ENCODE measurements at regions not wholly inside any gene's neighbourhood (a gene's known extent, or its start where the extent isn't known, plus 50 kb on each side); places are given as distances from the start of the nearest gene placed in this dataset.

DNA sequence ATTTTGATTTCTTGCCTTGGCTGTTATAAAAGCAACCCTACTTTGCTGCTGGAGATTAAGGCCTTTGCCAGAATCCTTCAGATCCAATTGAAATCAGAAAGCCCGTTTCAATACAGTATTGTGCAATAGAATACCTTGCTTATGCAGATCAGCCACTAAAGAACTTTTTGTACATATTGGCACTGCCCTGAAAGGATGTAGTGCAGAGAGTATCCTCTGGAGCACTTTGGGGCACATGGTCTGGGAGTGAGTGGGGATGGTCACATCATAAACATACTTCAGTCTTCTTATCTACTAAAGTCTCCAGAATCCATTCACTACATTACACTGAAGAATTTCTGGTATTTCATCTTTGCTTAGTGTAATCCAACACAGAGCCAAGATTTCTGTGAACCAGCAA is 189.0 kb downstream of the CENPF start:
- no peak for DNase-seq
- TF ChIP-seq, protein P1, sequence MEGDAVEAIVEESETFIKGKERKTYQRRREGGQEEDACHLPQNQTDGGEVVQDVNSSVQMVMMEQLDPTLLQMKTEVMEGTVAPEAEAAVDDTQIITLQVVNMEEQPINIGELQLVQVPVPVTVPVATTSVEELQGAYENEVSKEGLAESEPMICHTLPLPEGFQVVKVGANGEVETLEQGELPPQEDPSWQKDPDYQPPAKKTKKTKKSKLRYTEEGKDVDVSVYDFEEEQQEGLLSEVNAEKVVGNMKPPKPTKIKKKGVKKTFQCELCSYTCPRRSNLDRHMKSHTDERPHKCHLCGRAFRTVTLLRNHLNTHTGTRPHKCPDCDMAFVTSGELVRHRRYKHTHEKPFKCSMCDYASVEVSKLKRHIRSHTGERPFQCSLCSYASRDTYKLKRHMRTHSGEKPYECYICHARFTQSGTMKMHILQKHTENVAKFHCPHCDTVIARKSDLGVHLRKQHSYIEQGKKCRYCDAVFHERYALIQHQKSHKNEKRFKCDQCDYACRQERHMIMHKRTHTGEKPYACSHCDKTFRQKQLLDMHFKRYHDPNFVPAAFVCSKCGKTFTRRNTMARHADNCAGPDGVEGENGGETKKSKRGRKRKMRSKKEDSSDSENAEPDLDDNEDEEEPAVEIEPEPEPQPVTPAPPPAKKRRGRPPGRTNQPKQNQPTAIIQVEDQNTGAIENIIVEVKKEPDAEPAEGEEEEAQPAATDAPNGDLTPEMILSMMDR (IDR thresholded peaks at IDR 0.05) = no peak

DNA sequence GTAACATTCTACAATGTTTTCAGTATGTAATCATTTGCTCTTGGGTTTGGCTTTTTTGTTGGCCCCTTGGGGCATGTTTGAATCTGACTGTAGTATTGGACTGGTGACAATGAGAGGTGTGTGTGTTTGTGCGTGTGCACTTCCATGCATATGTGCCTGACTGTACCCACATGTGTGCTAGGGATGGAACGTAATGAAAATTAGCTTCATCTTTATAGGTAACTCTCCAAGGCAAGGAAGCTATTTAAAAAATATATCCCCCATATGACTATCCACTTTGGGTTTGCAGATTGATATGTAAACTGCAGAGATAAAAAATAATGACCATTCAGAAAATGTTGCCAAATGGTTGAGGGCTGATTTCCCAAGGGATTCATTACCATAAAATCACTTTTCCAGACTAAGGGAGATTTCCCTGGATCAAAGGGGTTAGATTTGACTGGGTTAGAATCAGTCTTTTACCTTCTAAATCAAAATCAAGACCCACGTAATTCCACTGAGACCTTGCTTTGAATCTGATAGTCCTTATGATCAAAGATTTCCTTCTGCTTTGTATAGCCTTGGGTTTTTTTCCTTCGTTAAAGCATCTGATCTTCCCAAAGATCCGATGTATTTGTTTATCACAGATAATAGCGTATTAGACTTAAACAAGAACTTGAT is 189.7 kb downstream of the CENPF start:
- Histone ChIP-seq H3K36me3 (no peaks in the 10 kb centered on the region), H3K4me3 (no peak overlapping the region), H3K27me3 (no peaks in the 10 kb centered on the region), H3K9me3 (no peaks in the 10 kb centered on the region), H3K4me1 (no peaks in the 10 kb centered on the region), H3K27ac (no peak overlapping the region)
- TF ChIP-seq, protein P1 (IDR thresholded peaks at IDR 0.05) = no peak
- DNase-seq (no peak), ATAC-seq (no peak)
- intact Hi-C loops (cut with DNase I) = no loop called here

More for the DNA sequence above, 189.0 kb downstream of the CENPF start:
- no peak overlapping the region for H3K4me3 ChIP-seq
- H3K27ac ChIP-seq = no peak overlapping the region
- H3K27me3 ChIP-seq = no peaks in the 10 kb centered on the region
- no peaks in the 10 kb centered on the region for H3K36me3 ChIP-seq
- intact Hi-C loops (cut with DNase I) = no loop called here
- H3K4me1 ChIP-seq = no peaks in the 10 kb centered on the region
- H3K9me3 ChIP-seq = no peaks in the 10 kb centered on the region
- peak; percentile 53 for ATAC-seq

DNA sequence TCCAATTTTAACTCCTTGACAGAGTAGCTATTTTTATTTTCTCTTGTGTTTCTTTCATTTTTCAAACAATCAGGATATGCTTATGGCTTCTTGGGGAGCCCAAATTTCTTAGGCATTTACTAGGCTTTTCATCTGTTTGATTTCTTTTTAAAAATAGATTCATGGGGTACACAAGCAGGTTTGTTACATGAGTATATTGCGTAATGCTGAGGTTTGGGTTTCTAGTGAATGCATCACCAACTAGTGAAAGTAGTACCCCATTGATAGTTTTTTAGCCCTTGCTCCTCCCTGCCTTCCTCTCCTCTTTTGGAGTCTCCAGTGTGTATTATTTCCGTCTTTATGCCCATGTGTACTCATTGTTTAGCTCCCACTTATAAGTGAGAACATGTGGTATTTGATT is 190.7 kb downstream of the CENPF start:
- no peak overlapping the region for H3K27ac ChIP-seq
- H3K27me3 ChIP-seq = no peaks in the 10 kb centered on the region
- no peaks in the 10 kb centered on the region for H3K9me3 ChIP-seq
- no peaks in the 10 kb centered on the region for H3K36me3 ChIP-seq
- intact Hi-C loops (cut with DNase I) = no loop called here
- no peak overlapping the region for H3K4me3 ChIP-seq
- TF ChIP-seq, protein P1 (IDR thresholded peaks at IDR 0.05) = no peak
- no peaks in the 10 kb centered on the region for H3K4me1 ChIP-seq
- ATAC-seq = no peak
- DNase-seq = no peak

DNA sequence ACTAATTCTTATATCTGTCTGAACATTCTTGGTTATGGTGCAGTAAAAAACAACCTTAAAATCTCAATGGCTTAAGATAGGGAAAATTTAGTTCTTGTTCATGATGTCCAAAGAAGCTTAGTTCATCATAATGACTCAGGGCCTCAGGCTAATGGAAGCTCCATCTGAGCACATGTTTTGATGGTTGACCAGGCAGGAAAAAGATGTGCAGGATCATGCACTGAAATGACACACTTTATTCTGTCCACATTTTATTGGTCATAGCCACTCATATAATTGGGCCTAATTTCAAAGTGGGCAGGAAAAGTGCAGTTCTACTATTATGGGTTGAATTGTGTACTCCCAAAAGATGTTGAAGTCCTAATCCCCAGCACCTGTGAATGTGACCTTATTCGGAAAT is 198.2 kb downstream of the CENPF start:
- H3K36me3 ChIP-seq = no peaks in the 10 kb centered on the region

DNA sequence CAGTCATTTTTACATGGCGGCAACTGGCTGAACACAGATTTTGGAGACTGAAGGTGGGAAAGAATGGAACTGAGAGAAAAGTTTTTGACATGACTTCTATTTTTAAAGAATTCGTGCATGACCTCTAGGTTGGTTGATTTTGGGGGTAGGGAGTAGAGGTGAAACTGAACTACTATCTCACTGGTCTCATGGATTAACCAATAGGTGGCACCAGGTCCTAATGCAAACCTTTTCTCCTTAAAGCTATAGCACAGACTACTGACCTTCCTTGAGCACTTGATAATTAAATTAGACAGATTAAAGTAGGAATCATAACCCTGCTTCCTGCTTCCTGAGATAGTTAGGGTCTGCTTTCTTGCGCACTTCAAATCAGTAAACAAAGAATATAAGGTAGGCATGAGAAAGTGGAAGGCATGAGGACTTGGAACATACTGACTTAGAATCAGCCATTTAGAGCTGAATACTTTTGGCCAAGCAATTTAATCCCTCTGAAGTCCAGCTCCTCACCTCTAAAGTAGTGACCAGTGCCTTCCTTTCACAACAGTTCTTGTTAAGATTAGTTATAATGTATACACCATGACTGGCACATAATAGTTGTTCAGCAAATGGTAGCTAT is 206.0 kb downstream of the CENPF start:
- DNase-seq = no peak
- Histone ChIP-seq H3K9me3 (no peaks in the 10 kb centered on the region), H3K4me3 (no peak overlapping the region), H3K4me1 (no peaks in the 10 kb centered on the region), H3K27ac (no peak overlapping the region), H3K36me3 (no peaks in the 10 kb centered on the region), H3K27me3 (no peaks in the 10 kb centered on the region)
- no peak for ATAC-seq
- intact Hi-C loops (cut with DNase I) = no loop called here
- TF ChIP-seq, protein P1 (IDR thresholded peaks at IDR 0.05) = no peak

More for the DNA sequence above, 198.2 kb downstream of the CENPF start:
- ATAC-seq (no peak), DNase-seq (no peak)
- H3K27me3 ChIP-seq = no peaks in the 10 kb centered on the region
- H3K4me1 ChIP-seq = no peaks in the 10 kb centered on the region
- no peak overlapping the region for H3K27ac ChIP-seq
- intact Hi-C loops (cut with DNase I) = no loop called here
- H3K9me3 ChIP-seq = no peaks in the 10 kb centered on the region
- H3K4me3 ChIP-seq = no peak overlapping the region
- TF ChIP-seq, protein P1 (IDR thresholded peaks at IDR 0.05) = no peak

Data from upper lobe of right lung (tissue), 1 donor.